HG03521 (cell line): ENCODE measurements at regions not wholly inside any gene's neighbourhood (a gene's known extent, or its start where the extent isn't known, plus 50 kb on each side); places are given as distances from the start of the nearest gene placed in this dataset.
A peak's percentile ranks its signal among the peaks of the same experiment; 100 is the strongest.
"Not testable (repeated sequence)": the region's sequence is repeated elsewhere in the genome, so short reads cannot be mapped to it uniquely, and the experiment has no call there.

Source experiments
- ATAC-seq: cut with Tn5 transposase; IDR thresholded peaks from one replicate; pipeline ENCODE4 v1.9.1; 2021; ENCODE audit warnings: mild to moderate bottlenecking, moderate library complexity; ENCODE audit not compliant: unreplicated experiment

GRCh38 chr12:11978726-11979384 is 91.9 kb upstream of the BCL2L14 start:
- ATAC-seq, result no peak

- no peak for ATAC-seq
Measured at GRCh38 chr12:11980115-11980514, 90.6 kb upstream of the BCL2L14 start.

GRCh38 chr12:11981121-11981733 is 89.5 kb upstream of the BCL2L14 start:
- ATAC-seq, result peak; percentile 84

GRCh38 chr12:11984417-11984816 is 86.3 kb upstream of the BCL2L14 start:
- no peak for ATAC-seq

- ATAC-seq, result no peak
Measured at GRCh38 chr12:11986165-11986564, 84.6 kb upstream of the BCL2L14 start.

- no peak for ATAC-seq
Measured at GRCh38 chr12:11987901-11988300, 82.8 kb upstream of the BCL2L14 start.

- ATAC-seq, result no peak
Measured at GRCh38 chr12:11991604-11992003, 79.1 kb upstream of the BCL2L14 start.

GRCh38 chr12:11992515-11992914 is 78.2 kb upstream of the BCL2L14 start:
- ATAC-seq, result no peak

- ATAC-seq, result not testable (repeated sequence)
Measured at GRCh38 chr12:11998307-11998943, 72.3 kb upstream of the BCL2L14 start.

GRCh38 chr12:11998944-11999315 is 71.8 kb upstream of the BCL2L14 start:
- no peak for ATAC-seq

GRCh38 chr12:12003609-12004008 is 67.1 kb upstream of the BCL2L14 start:
- ATAC-seq, result no peak

- ATAC-seq, result no peak
Measured at GRCh38 chr12:12004524-12004923, 66.2 kb upstream of the BCL2L14 start.

- ATAC-seq, result no peak
Measured at GRCh38 chr12:12007001-12007712, 63.6 kb upstream of the BCL2L14 start.

GRCh38 chr12:12007713-12008231 is 63.0 kb upstream of the BCL2L14 start:
- no peak for ATAC-seq

- ATAC-seq, result no peak
Measured at GRCh38 chr12:12008232-12008850, 62.4 kb upstream of the BCL2L14 start.

GRCh38 chr12:12008931-12009611 is 61.7 kb upstream of the BCL2L14 start:
- peak; percentile 37 for ATAC-seq

- ATAC-seq, result not testable (repeated sequence)
Measured at GRCh38 chr12:12009749-12010276, 60.9 kb upstream of the BCL2L14 start.

GRCh38 chr12:12010277-12011039 is 60.3 kb upstream of the BCL2L14 start:
- ATAC-seq, result peak; percentile 49

GRCh38 chr12:12011880-12012260 is 58.9 kb upstream of the BCL2L14 start:
- no peak for ATAC-seq
